NB4 (cell line): ENCODE measurements at regions not wholly inside any gene's neighbourhood (a gene's known extent, or its start where the extent isn't known, plus 50 kb on each side); places are given as distances from the start of the nearest gene placed in this dataset.

Source experiments
- POLR2A ChIP-seq: IDR thresholded peaks from 2 replicates; pipeline ENCODE4 v1.6.1; 2011; ENCODE audit warnings: mild to moderate bottlenecking; ENCODE audit not compliant: insufficient read length; ENCODE audit errors: extremely low read depth
- TF ChIP-seq, protein P1 (sequence below): IDR thresholded peaks from one replicate; pipeline ENCODE4 v1.5.1; 2012; ENCODE audit warnings: low read depth, low read length

DNA sequence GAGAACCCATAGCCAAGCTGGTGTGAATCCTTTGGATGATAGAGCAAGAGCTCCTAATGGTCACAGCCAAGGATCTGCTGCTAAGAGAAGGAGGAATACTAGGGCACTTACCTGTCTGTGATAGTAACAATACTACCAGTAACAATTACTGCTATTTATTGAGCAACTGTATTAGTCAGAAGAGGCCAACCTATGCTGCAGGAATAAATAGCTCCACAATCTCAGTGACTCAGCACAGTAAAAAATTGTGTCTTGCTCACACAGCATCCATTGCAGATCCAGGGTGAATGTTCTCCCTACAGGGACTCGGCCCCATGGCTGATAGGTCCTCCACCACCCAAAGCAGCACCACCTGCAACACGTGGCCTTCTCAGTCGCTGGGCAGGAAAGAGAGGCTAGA lies 257.6 kb upstream of the ZMIZ1 start:
- TF ChIP-seq, protein P1, sequence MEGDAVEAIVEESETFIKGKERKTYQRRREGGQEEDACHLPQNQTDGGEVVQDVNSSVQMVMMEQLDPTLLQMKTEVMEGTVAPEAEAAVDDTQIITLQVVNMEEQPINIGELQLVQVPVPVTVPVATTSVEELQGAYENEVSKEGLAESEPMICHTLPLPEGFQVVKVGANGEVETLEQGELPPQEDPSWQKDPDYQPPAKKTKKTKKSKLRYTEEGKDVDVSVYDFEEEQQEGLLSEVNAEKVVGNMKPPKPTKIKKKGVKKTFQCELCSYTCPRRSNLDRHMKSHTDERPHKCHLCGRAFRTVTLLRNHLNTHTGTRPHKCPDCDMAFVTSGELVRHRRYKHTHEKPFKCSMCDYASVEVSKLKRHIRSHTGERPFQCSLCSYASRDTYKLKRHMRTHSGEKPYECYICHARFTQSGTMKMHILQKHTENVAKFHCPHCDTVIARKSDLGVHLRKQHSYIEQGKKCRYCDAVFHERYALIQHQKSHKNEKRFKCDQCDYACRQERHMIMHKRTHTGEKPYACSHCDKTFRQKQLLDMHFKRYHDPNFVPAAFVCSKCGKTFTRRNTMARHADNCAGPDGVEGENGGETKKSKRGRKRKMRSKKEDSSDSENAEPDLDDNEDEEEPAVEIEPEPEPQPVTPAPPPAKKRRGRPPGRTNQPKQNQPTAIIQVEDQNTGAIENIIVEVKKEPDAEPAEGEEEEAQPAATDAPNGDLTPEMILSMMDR = no peak
- no peak for TF ChIP-seq POLR2A
